HCT116 (cell line): ENCODE measurements at regions not wholly inside any gene's neighbourhood (a gene's known extent, or its start where the extent isn't known, plus 50 kb on each side); places are given as distances from the start of the nearest gene placed in this dataset.
"Not testable (repeated sequence)": the region's sequence is repeated elsewhere in the genome, so short reads cannot be mapped to it uniquely, and the experiment has no call there.

Source experiments
- POLR2AphosphoS5 ChIP-seq: IDR thresholded peaks from 2 replicates; pipeline ENCODE4 v1.6.1; 2011; ENCODE audit warnings: mild to moderate bottlenecking, low read depth, low read length, moderate library complexity
- TF ChIP-seq, protein P1 (sequence below), 3 experiments: fragments of 200-600 bp in 1 of 3; sonication (generic) in 1 of 3; IDR thresholded peaks in 2 of 3; conservative IDR thresholded peaks in 1 of 3; 2 replicates each; pipeline ENCODE4 v1.5.1; 2012 to 2017; ENCODE audit warnings: low read depth in 2 of 3, low read length in 2 of 3, antibody characterized with exemption in 1 of 3, borderline replicate concordance in 1 of 3, control low read depth in 1 of 3, mild to moderate bottlenecking in 1 of 3, mixed read lengths in 1 of 3, mixed run types in 1 of 3, moderate library complexity in 1 of 3; ENCODE audit not compliant: insufficient read depth in 1 of 3

DNA sequence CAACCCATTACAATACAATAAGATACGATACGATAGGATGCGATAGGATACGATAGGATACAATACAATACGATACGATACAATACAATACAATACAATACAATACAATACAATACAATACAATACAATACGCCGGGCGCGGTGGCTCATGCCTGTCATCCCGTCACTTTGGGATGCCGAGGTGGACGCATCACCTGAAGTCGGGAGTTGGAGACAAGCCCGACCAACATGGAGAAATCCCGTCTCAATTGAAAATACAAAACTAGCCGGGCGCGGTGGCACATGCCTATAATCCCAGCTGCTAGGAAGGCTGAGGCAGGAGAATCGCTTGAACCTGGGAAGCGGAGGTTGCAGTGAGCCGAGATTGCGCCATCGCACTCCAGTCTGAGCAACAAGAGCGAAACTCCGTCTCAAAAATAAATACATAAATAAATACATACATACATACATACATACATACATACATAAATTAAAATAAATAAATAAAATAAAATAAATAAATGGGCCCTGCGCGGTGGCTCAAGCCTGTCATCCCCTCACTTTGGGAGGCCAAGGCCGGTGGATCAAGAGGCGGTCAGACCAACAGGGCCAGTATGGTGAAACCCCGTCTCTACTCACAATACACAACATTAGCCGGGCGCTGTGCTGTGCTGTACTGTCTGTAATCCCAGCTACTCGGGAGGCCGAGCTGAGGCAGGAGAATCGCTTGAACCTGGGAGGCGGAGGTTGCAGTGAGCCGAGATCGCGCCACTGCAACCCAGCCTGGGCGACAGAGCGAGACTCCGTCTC, 2092.5 kb upstream of the TPTE start:
- TF ChIP-seq, protein P1, sequence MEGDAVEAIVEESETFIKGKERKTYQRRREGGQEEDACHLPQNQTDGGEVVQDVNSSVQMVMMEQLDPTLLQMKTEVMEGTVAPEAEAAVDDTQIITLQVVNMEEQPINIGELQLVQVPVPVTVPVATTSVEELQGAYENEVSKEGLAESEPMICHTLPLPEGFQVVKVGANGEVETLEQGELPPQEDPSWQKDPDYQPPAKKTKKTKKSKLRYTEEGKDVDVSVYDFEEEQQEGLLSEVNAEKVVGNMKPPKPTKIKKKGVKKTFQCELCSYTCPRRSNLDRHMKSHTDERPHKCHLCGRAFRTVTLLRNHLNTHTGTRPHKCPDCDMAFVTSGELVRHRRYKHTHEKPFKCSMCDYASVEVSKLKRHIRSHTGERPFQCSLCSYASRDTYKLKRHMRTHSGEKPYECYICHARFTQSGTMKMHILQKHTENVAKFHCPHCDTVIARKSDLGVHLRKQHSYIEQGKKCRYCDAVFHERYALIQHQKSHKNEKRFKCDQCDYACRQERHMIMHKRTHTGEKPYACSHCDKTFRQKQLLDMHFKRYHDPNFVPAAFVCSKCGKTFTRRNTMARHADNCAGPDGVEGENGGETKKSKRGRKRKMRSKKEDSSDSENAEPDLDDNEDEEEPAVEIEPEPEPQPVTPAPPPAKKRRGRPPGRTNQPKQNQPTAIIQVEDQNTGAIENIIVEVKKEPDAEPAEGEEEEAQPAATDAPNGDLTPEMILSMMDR (IDR thresholded peaks at IDR 0.05 in 2 of 3, conservative IDR thresholded peaks at IDR 0.05 in 1 of 3; ENCODE audit: borderline replicate concordance in 1 of 3, insufficient read depth in 1 of 3, low read depth in 2 of 3, low read length in 2 of 3): not testable (repeated sequence)
- not testable (repeated sequence) for TF ChIP-seq POLR2AphosphoS5
